CD14-positive monocyte (primary cell): ENCODE measurements at regions not wholly inside any gene's neighbourhood (a gene's known extent, or its start where the extent isn't known, plus 50 kb on each side); places are given as distances from the start of the nearest gene placed in this dataset.

Source experiments
- DNase-seq, 3 donors: peaks; one replicate each; pipeline ENCODE4 v3.0.0-alpha.2; 2011 to 2022
- H2AFZ ChIP-seq: 2 replicates; pipeline ENCODE4 v1.6.0; 2012; ENCODE audit warnings: mild to moderate bottlenecking, low read depth, low read length, inconsistent platforms; ENCODE audit not compliant: insufficient read depth, poor library complexity, severe bottlenecking
- H3K27ac ChIP-seq, 2 donors: 1 replicate in 1 of 2; 2 replicates in 1 of 2; pipeline ENCODE4 v1.5.1; 2012 to 2013; ENCODE audit warnings: low read length in 2 of 2, control low read depth in 1 of 2, inconsistent platforms in 1 of 2, low read depth in 1 of 2, mild to moderate bottlenecking in 1 of 2
- H3K27me3 ChIP-seq, 2 donors: one replicate each; pipeline versions ENCODE4 v1.6.0 to v1.6.1; 2011 to 2013; ENCODE audit warnings: low read length in 2 of 2; ENCODE audit not compliant: control insufficient read depth in 2 of 2, insufficient read depth in 2 of 2
- H3K36me3 ChIP-seq, 2 donors: replicated peaks in 1 of 2; 1 replicate in 1 of 2; 2 replicates in 1 of 2; pipeline versions ENCODE4 v1.5.1 to v1.6.1; 2012 to 2013; ENCODE audit warnings: low read length in 2 of 2, control low read depth in 1 of 2, inconsistent platforms in 1 of 2, mild to moderate bottlenecking in 1 of 2; ENCODE audit not compliant: insufficient read depth in 2 of 2, control insufficient read depth in 1 of 2
- H3K4me1 ChIP-seq, 2 donors: 1 replicate in 1 of 2; 2 replicates in 1 of 2; pipeline versions ENCODE4 v1.5.1 to v1.6.1; 2012 to 2013; ENCODE audit warnings: low read length in 2 of 2, control low read depth in 1 of 2, inconsistent platforms in 1 of 2, mild to moderate bottlenecking in 1 of 2, moderate library complexity in 1 of 2; ENCODE audit not compliant: insufficient read depth in 2 of 2, control insufficient read depth in 1 of 2
- H3K4me2 ChIP-seq: replicated peaks from 2 replicates; pipeline ENCODE3; 2012; ENCODE audit warnings: low read length, moderate library complexity, mild to moderate bottlenecking; ENCODE audit not compliant: poor library complexity, severe bottlenecking; ENCODE audit errors: extremely low read depth
- H3K4me3 ChIP-seq, 3 experiments: fragments of 200-600 bp in 1 of 3; sonication (generic) in 1 of 3; replicated peaks in 1 of 3; 1 replicate in 2 of 3; 2 replicates in 1 of 3; pipeline ENCODE4 v1.5.1; 2011 to 2013; ENCODE audit warnings: low read length in 3 of 3, mild to moderate bottlenecking in 3 of 3, control low read depth in 2 of 3, low read depth in 2 of 3, inconsistent platforms in 1 of 3, moderate library complexity in 1 of 3
- H3K79me2 ChIP-seq: 2 replicates; pipeline ENCODE4 v1.6.0; 2012; ENCODE audit warnings: mild to moderate bottlenecking, control low read depth, inconsistent platforms, low read length, moderate library complexity; ENCODE audit not compliant: insufficient read depth
- H3K9ac ChIP-seq: 2 replicates; pipeline ENCODE4 v1.6.0; 2017; ENCODE audit warnings: low read length, mild to moderate bottlenecking; ENCODE audit not compliant: insufficient read depth, poor library complexity, severe bottlenecking
- H3K9me3 ChIP-seq, 2 donors: replicated peaks in 1 of 2; 1 replicate in 1 of 2; 2 replicates in 1 of 2; pipeline versions ENCODE4 v1.5.1 to v1.6.1; 2012 to 2013; ENCODE audit warnings: low read length in 2 of 2, control low read depth in 1 of 2; ENCODE audit not compliant: control insufficient read depth in 1 of 2, insufficient read depth in 1 of 2
- H4K20me1 ChIP-seq: 2 replicates; pipeline ENCODE4 v1.6.0; 2012; ENCODE audit warnings: mild to moderate bottlenecking, low read length, control low read depth, moderate library complexity; ENCODE audit not compliant: insufficient read depth
- H3K27ac Mint-ChIP-seq, 7 donors: one replicate each; pipeline ENCODE4 v1.8.0; 2020; ENCODE audit warnings: mild to moderate bottlenecking in 7 of 7, mixed read lengths in 7 of 7, moderate library complexity in 6 of 7, inconsistent platforms in 2 of 7
- H3K27me3 Mint-ChIP-seq, 3 donors: one replicate each; pipeline ENCODE4 v1.8.0; 2021 to 2022; ENCODE audit warnings: low read depth in 3 of 3, mild to moderate bottlenecking in 3 of 3, mixed read lengths in 3 of 3, moderate library complexity in 3 of 3, inconsistent platforms in 1 of 3
- H3K36me3 Mint-ChIP-seq, 2 donors: one replicate each; pipeline ENCODE4 v1.8.0; 2020; ENCODE audit warnings: mixed read lengths in 2 of 2, inconsistent platforms in 1 of 2, mild to moderate bottlenecking in 1 of 2
- H3K4me1 Mint-ChIP-seq: one replicate; pipeline ENCODE4 v1.8.0; 2020; ENCODE audit warnings: mild to moderate bottlenecking, mixed read lengths
- H3K4me3 Mint-ChIP-seq, 2 donors: one replicate each; pipeline ENCODE4 v1.8.0; 2020; ENCODE audit warnings: mild to moderate bottlenecking in 2 of 2, mixed read lengths in 2 of 2, moderate library complexity in 1 of 2
- H3K9me3 Mint-ChIP-seq, 7 donors: one replicate each; pipeline ENCODE4 v1.8.0; 2020 to 2022; ENCODE audit warnings: mixed read lengths in 7 of 7, mild to moderate bottlenecking in 6 of 7, moderate library complexity in 6 of 7, inconsistent platforms in 2 of 7
- CTCF ChIP-seq: fragments of 200-600 bp; IDR thresholded peaks from one replicate; pipeline ENCODE4 v1.8.0; 2022; ENCODE audit warnings: antibody characterized with exemption, mild to moderate bottlenecking
- WGBS: methylation state at CpG from one replicate; pipeline ENCODE4 v1.1.5; 2013; ENCODE audit warnings: missing lambda C conversion rate; ENCODE audit not compliant: insufficient coverage; 5-methylcytosine and 5-hydroxymethylcytosine counted together
- intact Hi-C, 2 donors: fragments of 100-400 bp; cut with micrococcal nuclease; formaldehyde crosslinking; loops; one replicate each; pipeline versions ENCODE4 v1.15.0 to v1.15.1; 2023

GRCh38 chr11:127627629-127628457 lies 627.3 kb upstream of the KIRREL3 start:
- no peaks in the 10 kb centered on the region for H3K4me1 ChIP-seq
- H3K27me3 ChIP-seq = no peaks in the 10 kb centered on the region
- H3K27ac Mint-ChIP-seq = no peak overlapping the region
- no peak for TF ChIP-seq CTCF
- no peak overlapping the region for H3K4me2 ChIP-seq
- H2AFZ ChIP-seq = no peak overlapping the region
- H3K27ac ChIP-seq = no peak overlapping the region
- no peak overlapping the region for H3K4me3 ChIP-seq
- intact Hi-C loops = no loop called here
- 100% methylated on average over 5 of the region's 12 CpGs for WGBS
- no peak for DNase-seq
- H3K9ac ChIP-seq = no peak overlapping the region
- no peaks in the 10 kb centered on the region for H3K79me2 ChIP-seq
- peaks cover 0 to 3% (median 0%) of the 10 kb centered on the region in 7 donors for H3K9me3 Mint-ChIP-seq
- no peaks in the 10 kb centered on the region for H4K20me1 ChIP-seq
- H3K36me3 Mint-ChIP-seq = no peaks in the 10 kb centered on the region
- H3K4me3 Mint-ChIP-seq = no peak overlapping the region
- H3K27me3 Mint-ChIP-seq = no peaks in the 10 kb centered on the region
- H3K9me3 ChIP-seq = no peaks in the 10 kb centered on the region
- no peaks in the 10 kb centered on the region for H3K4me1 Mint-ChIP-seq
- no peaks in the 10 kb centered on the region for H3K36me3 ChIP-seq

- Mint-ChIP-seq H3K9me3 (peaks cover 0 to 3% (median 0%) of the 10 kb centered on the region in 7 donors), H3K27me3 (no peaks in the 10 kb centered on the region), H3K27ac (no peak overlapping the region), H3K36me3 (no peaks in the 10 kb centered on the region), H3K4me3 (no peak overlapping the region), H3K4me1 (no peaks in the 10 kb centered on the region)
- no CpG with 5 or more reads among the region's 1 CpG for WGBS
- intact Hi-C loops = no loop called here
- no peak for TF ChIP-seq CTCF
- Histone ChIP-seq H3K27ac (no peak overlapping the region), H3K4me3 (no peak overlapping the region), H3K4me1 (no peaks in the 10 kb centered on the region), H3K79me2 (no peaks in the 10 kb centered on the region), H3K27me3 (no peaks in the 10 kb centered on the region), H3K4me2 (no peak overlapping the region), H2AFZ (no peak overlapping the region), H4K20me1 (no peaks in the 10 kb centered on the region), H3K36me3 (no peaks in the 10 kb centered on the region), H3K9ac (no peak overlapping the region), H3K9me3 (no peaks in the 10 kb centered on the region)
- DNase-seq = no peak
Observed at GRCh38 chr11:127627204-127627603, 626.6 kb upstream of the KIRREL3 start.
